Gastroesophageal sphincter (tissue), 3 donors: ENCODE measurements at regions not wholly inside any gene's neighbourhood (a gene's known extent, or its start where the extent isn't known, plus 50 kb on each side); places are given as distances from the start of the nearest gene placed in this dataset.

Source experiments
- POLR2A ChIP-seq, 2 donors: fragments of 450-650 bp; IDR thresholded peaks; one replicate each; pipeline ENCODE4 v1.6.1; 2017; ENCODE audit warnings: antibody characterized with exemption in 2 of 2, mild to moderate bottlenecking in 2 of 2, moderate library complexity in 1 of 2
- POLR2AphosphoS5 ChIP-seq: sonication (generic); formaldehyde crosslinking; IDR thresholded peaks from one replicate; pipeline ENCODE4 v1.6.1; 2017; ENCODE audit warnings: antibody characterized with exemption
- TF ChIP-seq, protein P1 (sequence below), 4 experiments: fragments of 200-600 bp in 2 of 4; fragments of 450-650 bp in 2 of 4; sonication (generic) in 1 of 4; IDR thresholded peaks; one replicate each; pipeline ENCODE4 v1.5.1; 2017 to 2019; ENCODE audit warnings: antibody characterized with exemption in 4 of 4, mild to moderate bottlenecking in 2 of 4, moderate library complexity in 2 of 4

- TF ChIP-seq, protein P1, sequence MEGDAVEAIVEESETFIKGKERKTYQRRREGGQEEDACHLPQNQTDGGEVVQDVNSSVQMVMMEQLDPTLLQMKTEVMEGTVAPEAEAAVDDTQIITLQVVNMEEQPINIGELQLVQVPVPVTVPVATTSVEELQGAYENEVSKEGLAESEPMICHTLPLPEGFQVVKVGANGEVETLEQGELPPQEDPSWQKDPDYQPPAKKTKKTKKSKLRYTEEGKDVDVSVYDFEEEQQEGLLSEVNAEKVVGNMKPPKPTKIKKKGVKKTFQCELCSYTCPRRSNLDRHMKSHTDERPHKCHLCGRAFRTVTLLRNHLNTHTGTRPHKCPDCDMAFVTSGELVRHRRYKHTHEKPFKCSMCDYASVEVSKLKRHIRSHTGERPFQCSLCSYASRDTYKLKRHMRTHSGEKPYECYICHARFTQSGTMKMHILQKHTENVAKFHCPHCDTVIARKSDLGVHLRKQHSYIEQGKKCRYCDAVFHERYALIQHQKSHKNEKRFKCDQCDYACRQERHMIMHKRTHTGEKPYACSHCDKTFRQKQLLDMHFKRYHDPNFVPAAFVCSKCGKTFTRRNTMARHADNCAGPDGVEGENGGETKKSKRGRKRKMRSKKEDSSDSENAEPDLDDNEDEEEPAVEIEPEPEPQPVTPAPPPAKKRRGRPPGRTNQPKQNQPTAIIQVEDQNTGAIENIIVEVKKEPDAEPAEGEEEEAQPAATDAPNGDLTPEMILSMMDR (IDR thresholded peaks at IDR 0.05) = no peak
- TF ChIP-seq POLR2A (IDR thresholded peaks at IDR 0.05) = no peak
- TF ChIP-seq POLR2AphosphoS5 = no peak
Observed at GRCh38 chr3:17967953-17968607, 225.6 kb upstream of the TBC1D5 start.
